ENCODE measurements at regions not wholly inside any gene's neighbourhood (a gene's known extent, or its start where the extent isn't known, plus 50 kb on each side); places are given as distances from the start of the nearest gene placed in this dataset.
"Not testable (repeated sequence)": the region's sequence is repeated elsewhere in the genome, so short reads cannot be mapped to it uniquely, and the experiment has no call there.

- DNase-seq (ENCODE audit: low read depth in 2 of 2), result no peak
Observed at GRCh38 chr15:39242345-39242744, 338.5 kb upstream of the THBS1 start.

GRCh38 chr15:39243396-39243795 lies 337.5 kb upstream of the THBS1 start:
- no peak for DNase-seq (ENCODE audit: low read depth in 2 of 2)

- no peak for DNase-seq (ENCODE audit: low read depth in 2 of 2)
Observed at GRCh38 chr15:39244776-39245175, 336.1 kb upstream of the THBS1 start.

GRCh38 chr15:39246523-39246922 lies 334.4 kb upstream of the THBS1 start:
- DNase-seq (ENCODE audit: low read depth in 2 of 2), result no peak

GRCh38 chr15:39247574-39247973 lies 333.3 kb upstream of the THBS1 start:
- DNase-seq (ENCODE audit: low read depth in 2 of 2), result no peak

GRCh38 chr15:39248204-39248603 lies 332.7 kb upstream of the THBS1 start:
- DNase-seq (ENCODE audit: low read depth in 2 of 2), result no peak

- DNase-seq (ENCODE audit: low read depth in 2 of 2), result no peak
Observed at GRCh38 chr15:39250001-39250400, 330.9 kb upstream of the THBS1 start.

- no peak for DNase-seq (ENCODE audit: low read depth in 2 of 2)
Observed at GRCh38 chr15:39250460-39251186, 330.3 kb upstream of the THBS1 start.

- no peak for DNase-seq (ENCODE audit: low read depth in 2 of 2)
Observed at GRCh38 chr15:39251413-39252133, 329.3 kb upstream of the THBS1 start.

GRCh38 chr15:39252134-39252470 lies 328.8 kb upstream of the THBS1 start:
- DNase-seq (ENCODE audit: low read depth in 2 of 2), result no peak

- DNase-seq (ENCODE audit: low read depth in 2 of 2), result no peak
Observed at GRCh38 chr15:39253552-39253951, 327.3 kb upstream of the THBS1 start.

GRCh38 chr15:39254181-39254580 lies 326.7 kb upstream of the THBS1 start:
- no peak for DNase-seq (ENCODE audit: low read depth in 2 of 2)

GRCh38 chr15:39255760-39256159 lies 325.1 kb upstream of the THBS1 start:
- DNase-seq (ENCODE audit: low read depth in 2 of 2), result no peak

- DNase-seq (ENCODE audit: low read depth in 2 of 2), result no peak
Observed at GRCh38 chr15:39260391-39260790, 320.5 kb upstream of the THBS1 start.

GRCh38 chr15:39260791-39261190 lies 320.1 kb upstream of the THBS1 start:
- no peak for DNase-seq (ENCODE audit: low read depth in 2 of 2)

- not testable (repeated sequence) for DNase-seq (ENCODE audit: low read depth in 2 of 2)
Observed at GRCh38 chr15:39261397-39262183, 319.3 kb upstream of the THBS1 start.

GRCh38 chr15:39262995-39263772 lies 317.7 kb upstream of the THBS1 start:
- DNase-seq (ENCODE audit: low read depth in 2 of 2), result not testable (repeated sequence)

- DNase-seq (ENCODE audit: low read depth in 2 of 2), result no peak
Observed at GRCh38 chr15:39265261-39265660, 315.6 kb upstream of the THBS1 start.

- DNase-seq (ENCODE audit: low read depth in 2 of 2), result no peak
Observed at GRCh38 chr15:39266890-39267289, 314.0 kb upstream of the THBS1 start.

GRCh38 chr15:39267685-39268084 lies 313.2 kb upstream of the THBS1 start:
- no peak for DNase-seq (ENCODE audit: low read depth in 2 of 2)

GRCh38 chr15:39269352-39269751 lies 311.5 kb upstream of the THBS1 start:
- no peak for DNase-seq (ENCODE audit: low read depth in 2 of 2)

GRCh38 chr15:39269821-39270220 lies 311.1 kb upstream of the THBS1 start:
- no peak for DNase-seq (ENCODE audit: low read depth in 2 of 2)
